GM04503 (cell line): ENCODE measurements at regions not wholly inside any gene's neighbourhood (a gene's known extent, or its start where the extent isn't known, plus 50 kb on each side); places are given as distances from the start of the nearest gene placed in this dataset.
"Not testable (repeated sequence)": the region's sequence is repeated elsewhere in the genome, so short reads cannot be mapped to it uniquely, and the experiment has no call there.

Experiments
- DNase-seq: peaks from one replicate; pipeline ENCODE4 v3.0.0-alpha.2; 2012; ENCODE audit warnings: low read depth

- DNase-seq = no peak
Measured at GRCh38 chr14:86196471-86196870, 666.5 kb downstream of the FLRT2 start.

GRCh38 chr14:86193756-86194155 is 663.8 kb downstream of the FLRT2 start:
- DNase-seq = no peak

- DNase-seq = no peak
Measured at GRCh38 chr14:86179980-86180379, 650.0 kb downstream of the FLRT2 start.

GRCh38 chr14:86168371-86168770 is 638.4 kb downstream of the FLRT2 start:
- DNase-seq = no peak

GRCh38 chr14:86166541-86166940 is 636.6 kb downstream of the FLRT2 start:
- DNase-seq = no peak

GRCh38 chr14:86153480-86153879 is 623.5 kb downstream of the FLRT2 start:
- DNase-seq = no peak

GRCh38 chr14:86143248-86143647 is 613.3 kb downstream of the FLRT2 start:
- DNase-seq = no peak

GRCh38 chr14:86141966-86142365 is 612.0 kb downstream of the FLRT2 start:
- no peak for DNase-seq

- DNase-seq = no peak
Measured at GRCh38 chr14:86129426-86129825, 599.5 kb downstream of the FLRT2 start.

- DNase-seq = no peak
Measured at GRCh38 chr14:86124328-86124727, 594.4 kb downstream of the FLRT2 start.

GRCh38 chr14:86115972-86116371 is 586.0 kb downstream of the FLRT2 start:
- DNase-seq = no peak

- DNase-seq = not testable (repeated sequence)
Measured at GRCh38 chr14:86110871-86111270, 580.9 kb downstream of the FLRT2 start.

GRCh38 chr14:86104691-86105265 is 574.8 kb downstream of the FLRT2 start:
- DNase-seq = no peak

GRCh38 chr14:86094512-86094911 is 564.6 kb downstream of the FLRT2 start:
- DNase-seq = no peak

GRCh38 chr14:86091811-86092210 is 561.9 kb downstream of the FLRT2 start:
- no peak for DNase-seq

GRCh38 chr14:86088156-86088555 is 558.2 kb downstream of the FLRT2 start:
- DNase-seq = no peak

GRCh38 chr14:86087377-86087776 is 557.4 kb downstream of the FLRT2 start:
- DNase-seq = no peak

- DNase-seq = no peak
Measured at GRCh38 chr14:86086962-86087361, 557.0 kb downstream of the FLRT2 start.

- DNase-seq = no peak
Measured at GRCh38 chr14:86084097-86084496, 554.2 kb downstream of the FLRT2 start.

- no peak for DNase-seq
Measured at GRCh38 chr14:86083616-86084015, 553.7 kb downstream of the FLRT2 start.

GRCh38 chr14:86072116-86072894 is 542.4 kb downstream of the FLRT2 start:
- no peak for DNase-seq

- DNase-seq = no peak
Measured at GRCh38 chr14:86066651-86067050, 536.7 kb downstream of the FLRT2 start.

- DNase-seq = no peak
Measured at GRCh38 chr14:86065407-86065806, 535.5 kb downstream of the FLRT2 start.

GRCh38 chr14:86064595-86064994 is 534.7 kb downstream of the FLRT2 start:
- DNase-seq = not testable (repeated sequence)
